NB4 (cell line): ENCODE measurements at regions not wholly inside any gene's neighbourhood (a gene's known extent, or its start where the extent isn't known, plus 50 kb on each side); places are given as distances from the start of the nearest gene placed in this dataset.

ENCODE experiments used
- MYC ChIP-seq: IDR thresholded peaks from 2 replicates; pipeline ENCODE4 v1.6.1; 2011; ENCODE audit warnings: low read depth, low read length
- POLR2A ChIP-seq: IDR thresholded peaks from 2 replicates; pipeline ENCODE4 v1.6.1; 2011; ENCODE audit warnings: mild to moderate bottlenecking; ENCODE audit not compliant: insufficient read length; ENCODE audit errors: extremely low read depth
- TF ChIP-seq, protein P1 (sequence below): IDR thresholded peaks from one replicate; pipeline ENCODE4 v1.5.1; 2012; ENCODE audit warnings: low read depth, low read length
- TF ChIP-seq, protein P2 (sequence below): IDR thresholded peaks from 2 replicates; pipeline ENCODE4 v1.6.1; 2011; ENCODE audit warnings: low read depth, low read length

DNA sequence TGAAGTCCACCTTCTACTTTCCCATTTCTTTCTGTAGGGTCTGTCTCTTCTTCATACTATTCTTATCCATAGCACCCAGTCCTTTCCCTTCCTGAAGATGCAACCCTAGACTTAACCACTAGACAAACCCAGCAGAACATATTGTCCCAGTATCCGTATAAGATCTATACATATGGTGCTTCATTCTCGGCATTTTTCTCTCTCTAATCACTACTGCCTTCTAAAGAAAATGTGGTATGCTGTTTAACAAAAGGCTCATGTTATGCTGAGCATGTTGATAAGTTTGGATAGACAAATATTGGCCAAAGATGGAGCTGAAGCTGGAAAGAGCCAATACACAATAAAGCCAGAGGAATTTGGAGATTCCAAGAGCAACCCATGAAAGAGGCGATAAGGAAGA, 212.6 kb downstream of the MAFB start:
- TF ChIP-seq, protein P1, sequence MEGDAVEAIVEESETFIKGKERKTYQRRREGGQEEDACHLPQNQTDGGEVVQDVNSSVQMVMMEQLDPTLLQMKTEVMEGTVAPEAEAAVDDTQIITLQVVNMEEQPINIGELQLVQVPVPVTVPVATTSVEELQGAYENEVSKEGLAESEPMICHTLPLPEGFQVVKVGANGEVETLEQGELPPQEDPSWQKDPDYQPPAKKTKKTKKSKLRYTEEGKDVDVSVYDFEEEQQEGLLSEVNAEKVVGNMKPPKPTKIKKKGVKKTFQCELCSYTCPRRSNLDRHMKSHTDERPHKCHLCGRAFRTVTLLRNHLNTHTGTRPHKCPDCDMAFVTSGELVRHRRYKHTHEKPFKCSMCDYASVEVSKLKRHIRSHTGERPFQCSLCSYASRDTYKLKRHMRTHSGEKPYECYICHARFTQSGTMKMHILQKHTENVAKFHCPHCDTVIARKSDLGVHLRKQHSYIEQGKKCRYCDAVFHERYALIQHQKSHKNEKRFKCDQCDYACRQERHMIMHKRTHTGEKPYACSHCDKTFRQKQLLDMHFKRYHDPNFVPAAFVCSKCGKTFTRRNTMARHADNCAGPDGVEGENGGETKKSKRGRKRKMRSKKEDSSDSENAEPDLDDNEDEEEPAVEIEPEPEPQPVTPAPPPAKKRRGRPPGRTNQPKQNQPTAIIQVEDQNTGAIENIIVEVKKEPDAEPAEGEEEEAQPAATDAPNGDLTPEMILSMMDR, result no peak
- TF ChIP-seq POLR2A, result no peak
- TF ChIP-seq MYC, result no peak
- TF ChIP-seq, protein P2, sequence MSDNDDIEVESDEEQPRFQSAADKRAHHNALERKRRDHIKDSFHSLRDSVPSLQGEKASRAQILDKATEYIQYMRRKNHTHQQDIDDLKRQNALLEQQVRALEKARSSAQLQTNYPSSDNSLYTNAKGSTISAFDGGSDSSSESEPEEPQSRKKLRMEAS, result no peak
